Prostate gland (tissue), 2 donors: ENCODE measurements at regions not wholly inside any gene's neighbourhood (a gene's known extent, or its start where the extent isn't known, plus 50 kb on each side); places are given as distances from the start of the nearest gene placed in this dataset.

Experiments
- POLR2A ChIP-seq: fragments of 450-650 bp; IDR thresholded peaks from one replicate; pipeline ENCODE4 v1.6.1; 2016; ENCODE audit warnings: antibody characterized with exemption, mild to moderate bottlenecking
- POLR2AphosphoS5 ChIP-seq: sonication (generic); formaldehyde crosslinking; IDR thresholded peaks from one replicate; pipeline ENCODE4 v1.6.1; 2017; ENCODE audit warnings: antibody characterized with exemption
- TF ChIP-seq, protein P1 (sequence below), 4 experiments: fragments of 200-600 bp in 2 of 4; fragments of 450-650 bp in 2 of 4; sonication (generic) in 2 of 4; IDR thresholded peaks; 1 replicate in 3 of 4; 2 replicates in 1 of 4; pipeline ENCODE4 v1.5.1; 2016 to 2019; ENCODE audit warnings: antibody characterized with exemption in 4 of 4, mild to moderate bottlenecking in 2 of 4, moderate library complexity in 2 of 4

DNA sequence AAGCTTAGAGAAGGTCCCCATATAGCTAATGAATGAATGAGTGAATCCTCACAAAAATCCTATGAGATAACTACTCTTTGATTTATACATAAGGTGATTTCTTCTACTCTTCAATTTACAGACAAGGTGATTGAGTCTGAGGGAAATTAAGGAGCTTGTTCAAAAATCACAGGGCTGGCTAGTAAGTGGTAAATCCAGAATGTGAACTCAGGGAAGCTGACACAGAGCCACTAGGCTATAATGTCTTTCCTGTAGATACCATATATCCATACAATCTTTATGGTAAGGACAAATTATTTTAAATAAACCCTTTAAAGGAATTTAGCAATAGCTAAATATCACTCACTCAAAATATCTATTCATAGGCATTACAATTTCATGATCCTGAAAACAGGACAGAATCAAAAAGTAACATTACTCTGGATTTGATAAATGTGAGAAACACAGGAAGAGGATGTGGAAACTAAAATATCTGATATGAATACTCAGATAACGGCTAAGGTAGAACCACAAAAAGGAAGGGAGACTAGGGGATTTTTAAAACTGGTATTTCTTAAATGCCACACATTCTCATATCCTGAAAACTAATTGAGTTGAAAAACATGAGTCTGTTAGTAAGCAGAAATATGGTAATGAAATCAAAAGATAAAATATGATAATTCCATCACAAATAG, 108.2 kb downstream of the NBPF12 start:
- TF ChIP-seq, protein P1, sequence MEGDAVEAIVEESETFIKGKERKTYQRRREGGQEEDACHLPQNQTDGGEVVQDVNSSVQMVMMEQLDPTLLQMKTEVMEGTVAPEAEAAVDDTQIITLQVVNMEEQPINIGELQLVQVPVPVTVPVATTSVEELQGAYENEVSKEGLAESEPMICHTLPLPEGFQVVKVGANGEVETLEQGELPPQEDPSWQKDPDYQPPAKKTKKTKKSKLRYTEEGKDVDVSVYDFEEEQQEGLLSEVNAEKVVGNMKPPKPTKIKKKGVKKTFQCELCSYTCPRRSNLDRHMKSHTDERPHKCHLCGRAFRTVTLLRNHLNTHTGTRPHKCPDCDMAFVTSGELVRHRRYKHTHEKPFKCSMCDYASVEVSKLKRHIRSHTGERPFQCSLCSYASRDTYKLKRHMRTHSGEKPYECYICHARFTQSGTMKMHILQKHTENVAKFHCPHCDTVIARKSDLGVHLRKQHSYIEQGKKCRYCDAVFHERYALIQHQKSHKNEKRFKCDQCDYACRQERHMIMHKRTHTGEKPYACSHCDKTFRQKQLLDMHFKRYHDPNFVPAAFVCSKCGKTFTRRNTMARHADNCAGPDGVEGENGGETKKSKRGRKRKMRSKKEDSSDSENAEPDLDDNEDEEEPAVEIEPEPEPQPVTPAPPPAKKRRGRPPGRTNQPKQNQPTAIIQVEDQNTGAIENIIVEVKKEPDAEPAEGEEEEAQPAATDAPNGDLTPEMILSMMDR (IDR thresholded peaks at IDR 0.05): no peak
- no peak for TF ChIP-seq POLR2A
- no peak for TF ChIP-seq POLR2AphosphoS5
